ENCODE measurements at regions not wholly inside any gene's neighbourhood (a gene's known extent, or its start where the extent isn't known, plus 50 kb on each side); places are given as distances from the start of the nearest gene placed in this dataset.

GRCh38 chr7:96484091-96484490, 162.2 kb upstream of the SLC25A13 start:
- no peak for DNase-seq

GRCh38 chr7:96481796-96482195, 159.9 kb upstream of the SLC25A13 start:
- no peak for DNase-seq

GRCh38 chr7:96479015-96479645, 157.2 kb upstream of the SLC25A13 start:
- no peak for DNase-seq

- DNase-seq, result no peak
These were observed 149.7 kb upstream of the SLC25A13 start for GRCh38 chr7:96471606-96472005.

GRCh38 chr7:96452146-96452545, 130.2 kb upstream of the SLC25A13 start:
- DNase-seq, result no peak

GRCh38 chr7:96449094-96449493, 127.2 kb upstream of the SLC25A13 start:
- DNase-seq, result no peak

GRCh38 chr7:96447109-96447645, 125.3 kb upstream of the SLC25A13 start:
- DNase-seq, result no peak

GRCh38 chr7:96441436-96442084, 119.7 kb upstream of the SLC25A13 start:
- no peak for DNase-seq

GRCh38 chr7:96440328-96440727, 118.4 kb upstream of the SLC25A13 start:
- DNase-seq, result no peak

GRCh38 chr7:96436880-96437279, 115.0 kb upstream of the SLC25A13 start:
- DNase-seq, result no peak

GRCh38 chr7:96430356-96430755, 108.5 kb upstream of the SLC25A13 start:
- DNase-seq, result no peak

- DNase-seq, result no peak
These were observed 105.2 kb upstream of the SLC25A13 start for GRCh38 chr7:96427143-96427542.

- DNase-seq, result no peak
These were observed 104.8 kb upstream of the SLC25A13 start for GRCh38 chr7:96426685-96427084.

GRCh38 chr7:96426027-96426426, 104.1 kb upstream of the SLC25A13 start:
- DNase-seq, result no peak

- no peak for DNase-seq
These were observed 102.5 kb upstream of the SLC25A13 start for GRCh38 chr7:96424411-96424810.

- no peak for DNase-seq
These were observed 100.5 kb upstream of the SLC25A13 start for GRCh38 chr7:96422388-96422787.

- no peak for DNase-seq
These were observed 96.7 kb upstream of the SLC25A13 start for GRCh38 chr7:96418581-96418980.

- DNase-seq, result no peak
These were observed 95.9 kb upstream of the SLC25A13 start for GRCh38 chr7:96417784-96418183.

- no peak for DNase-seq
These were observed 94.7 kb upstream of the SLC25A13 start for GRCh38 chr7:96416599-96416998.

- no peak for DNase-seq
These were observed 94.2 kb upstream of the SLC25A13 start for GRCh38 chr7:96416116-96416515.

GRCh38 chr7:96415293-96415940, 93.5 kb upstream of the SLC25A13 start:
- DNase-seq, result peak; percentile 13

- peak; percentile 10 for DNase-seq
These were observed 93.0 kb upstream of the SLC25A13 start for GRCh38 chr7:96414931-96415292.

GRCh38 chr7:96410126-96410839, 88.4 kb upstream of the SLC25A13 start:
- DNase-seq, result no peak
